ENCODE measurements at regions not wholly inside any gene's neighbourhood (a gene's known extent, or its start where the extent isn't known, plus 50 kb on each side); places are given as distances from the start of the nearest gene placed in this dataset.

GRCh38 chr5:45017568-45017967 is 208.8 kb downstream of the MRPS30 start:
- TF ChIP-seq CTCF (IDR thresholded peaks at IDR 0.05) (no peak), ZFX (IDR thresholded peaks at IDR 0.05; ENCODE audit: borderline replicate concordance) (no peak)

Data from 22Rv1 (cell line).